GM18511 (cell line): ENCODE measurements at regions not wholly inside any gene's neighbourhood (a gene's known extent, or its start where the extent isn't known, plus 50 kb on each side); places are given as distances from the start of the nearest gene placed in this dataset.

Source experiments
- ATAC-seq: cut with Tn5 transposase; IDR thresholded peaks from one replicate; pipeline ENCODE4 v1.9.1; 2021; ENCODE audit warnings: mild to moderate bottlenecking, moderate library complexity; ENCODE audit not compliant: unreplicated experiment

DNA sequence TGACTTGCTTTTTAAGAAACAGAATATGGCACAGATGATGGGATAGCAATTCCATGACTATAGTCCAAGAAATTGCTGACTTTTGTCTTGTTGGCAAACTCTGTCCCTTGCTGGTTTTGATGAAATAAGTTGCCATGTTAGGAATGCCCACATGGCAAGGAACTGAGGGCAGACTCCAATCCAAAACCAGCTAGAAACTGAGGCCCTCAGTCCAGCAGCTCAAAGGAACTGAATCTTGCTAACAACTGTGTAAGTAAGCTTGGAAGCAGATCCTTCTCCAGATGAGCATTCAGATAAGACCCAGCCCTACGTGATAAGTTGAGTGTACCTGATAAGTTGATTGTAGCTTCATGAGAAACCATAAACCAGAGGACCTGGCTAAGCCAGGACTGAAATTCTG lies 64.3 kb upstream of the BMPER start:
- no peak for ATAC-seq

DNA sequence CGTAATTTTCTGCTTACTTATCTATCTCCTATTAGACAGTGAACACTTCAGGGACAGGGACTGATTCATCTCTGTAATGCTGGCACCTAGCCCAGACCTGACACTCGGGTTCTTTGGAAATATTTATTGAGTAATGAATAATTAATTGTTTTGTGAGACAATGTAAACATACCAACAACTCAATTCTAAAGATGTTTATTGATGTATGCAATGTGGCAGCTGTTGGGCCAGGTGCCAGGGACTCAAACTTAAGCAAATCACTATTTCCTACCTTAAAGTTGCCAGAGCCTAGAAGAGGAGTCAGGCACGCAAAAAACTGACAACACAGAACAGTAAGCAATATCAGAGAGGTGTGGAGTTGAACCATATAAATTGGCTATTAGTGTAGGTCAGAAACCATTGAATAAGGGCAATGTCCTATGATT lies 63.6 kb upstream of the BMPER start:
- no peak for ATAC-seq

DNA sequence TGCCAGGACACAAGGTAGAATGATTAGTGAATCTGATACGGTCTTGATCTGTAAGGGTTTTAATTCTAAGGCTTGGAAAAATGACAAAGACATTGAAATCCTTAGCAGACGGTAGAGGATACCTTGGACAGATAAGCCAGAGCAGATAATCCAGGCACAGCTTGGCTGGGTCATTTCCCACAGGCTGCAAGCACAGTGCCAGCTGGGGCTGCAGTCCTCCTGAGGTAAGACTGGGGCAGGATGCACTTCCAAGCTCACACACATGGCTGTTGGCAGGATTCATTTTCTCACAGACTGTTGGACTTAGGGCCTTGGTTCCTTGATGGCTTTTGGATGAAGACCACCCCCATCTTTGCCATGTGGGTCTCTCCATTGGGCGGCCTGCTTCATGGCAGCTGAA lies 63.2 kb upstream of the BMPER start:
- ATAC-seq: no peak

DNA sequence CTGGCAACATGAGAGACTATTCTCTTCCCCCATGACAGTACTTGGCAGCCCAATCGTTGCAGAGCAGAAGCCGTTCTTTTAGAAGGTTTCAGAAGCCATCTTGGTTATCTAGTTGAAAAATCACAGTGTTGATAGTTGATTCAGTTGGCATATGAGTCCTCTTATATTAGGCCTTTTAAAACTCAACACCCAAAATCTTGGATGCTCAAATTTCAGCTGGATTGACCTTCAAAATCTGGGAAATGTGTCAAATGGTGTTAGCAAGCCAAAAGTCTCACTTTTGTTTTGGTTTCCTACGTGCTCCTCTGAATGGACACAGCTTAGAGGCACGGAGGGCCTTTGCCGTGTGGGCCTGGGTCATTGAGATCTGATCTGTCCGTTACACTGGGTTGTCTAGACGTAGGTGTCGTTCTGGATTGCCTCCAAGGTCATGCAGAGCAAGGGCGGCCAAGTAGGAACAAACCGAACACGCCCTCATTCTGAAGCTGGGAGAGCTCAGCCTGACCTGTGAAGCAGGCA lies 59.3 kb upstream of the BMPER start:
- ATAC-seq: no peak

DNA sequence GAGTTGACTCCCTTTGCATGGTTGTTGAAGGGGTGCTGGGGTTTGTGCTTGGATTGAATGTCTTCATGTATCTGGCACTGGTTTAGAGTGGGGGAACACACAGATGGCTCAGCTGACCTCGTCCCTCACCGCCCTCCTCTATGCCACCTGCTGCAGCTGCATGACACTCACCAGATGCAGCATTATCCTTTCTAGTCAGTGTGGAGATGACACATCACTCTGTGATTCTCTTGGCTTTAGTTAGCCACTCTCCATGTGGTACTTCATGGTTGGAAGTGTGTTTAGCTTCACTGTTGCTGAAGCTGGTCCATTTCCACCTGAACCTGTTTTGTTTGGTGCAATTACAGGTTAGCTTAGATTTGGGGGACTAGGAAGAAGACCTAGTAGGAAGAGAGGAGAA lies 56.3 kb upstream of the BMPER start:
- ATAC-seq: no peak

DNA sequence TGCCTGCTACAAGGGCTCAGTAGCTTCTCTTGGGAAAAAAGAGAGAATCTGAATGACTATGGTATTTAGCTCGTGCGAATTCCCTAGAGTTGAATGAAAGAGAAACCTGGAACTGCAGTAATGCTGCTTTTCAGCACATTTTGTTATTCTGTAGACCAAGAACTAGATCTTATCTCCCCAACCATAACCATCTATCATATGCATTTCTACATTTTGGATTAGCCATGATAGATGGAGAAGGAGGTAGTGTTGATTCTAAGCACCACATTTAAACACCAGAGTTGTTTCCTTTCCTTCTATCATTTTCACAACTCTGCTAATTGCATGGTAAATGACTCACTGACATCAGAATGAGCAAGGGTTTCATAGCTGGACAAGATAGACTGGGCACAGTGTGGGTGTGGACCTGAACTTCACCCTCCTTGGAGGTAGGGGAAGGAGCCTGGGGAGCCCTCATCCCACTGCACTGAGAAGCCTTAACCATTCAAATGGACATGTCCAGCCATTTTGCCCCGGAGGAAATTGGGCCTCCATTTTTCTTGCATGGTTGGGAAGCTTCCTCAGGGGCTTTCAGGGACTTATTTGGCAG lies 55.3 kb upstream of the BMPER start:
- no peak for ATAC-seq

DNA sequence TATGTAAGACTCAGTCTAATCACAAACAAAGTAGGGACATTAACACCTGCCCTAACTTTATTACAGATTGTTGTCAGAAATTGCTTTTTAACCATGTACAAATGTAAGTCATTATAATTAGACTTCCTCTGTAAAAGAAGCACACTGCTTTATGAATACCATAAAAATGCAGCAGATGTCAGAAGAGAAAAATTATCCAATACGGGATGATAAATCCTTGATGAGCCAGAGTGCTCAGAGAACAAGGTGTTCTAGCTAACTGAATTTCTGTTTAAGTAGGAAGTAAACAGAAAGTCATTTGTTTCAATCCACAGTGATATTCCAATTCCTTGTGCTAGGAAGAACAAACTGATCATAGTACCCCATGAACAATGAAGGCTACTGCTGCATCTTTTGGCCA lies 54.6 kb upstream of the BMPER start:
- no peak for ATAC-seq

DNA sequence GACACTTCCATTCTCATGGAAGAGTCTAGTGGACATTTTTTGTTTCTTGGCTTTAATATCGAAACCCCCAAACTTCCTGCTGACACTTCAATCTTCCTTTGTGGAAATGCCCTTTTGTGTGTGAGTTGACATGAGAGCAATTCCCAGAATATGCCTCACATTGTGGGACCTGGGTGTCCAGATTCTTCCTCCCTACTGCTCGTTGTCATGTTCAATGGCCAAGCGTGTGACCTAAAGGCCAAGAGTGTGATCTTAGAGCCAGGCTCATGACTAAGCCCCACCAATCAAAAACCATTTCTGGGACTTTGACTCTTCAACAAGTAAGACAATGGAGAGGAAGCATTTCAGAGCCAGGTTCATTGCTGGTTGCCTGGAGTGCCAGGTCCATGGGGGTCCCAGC lies 52.5 kb upstream of the BMPER start:
- ATAC-seq: no peak

DNA sequence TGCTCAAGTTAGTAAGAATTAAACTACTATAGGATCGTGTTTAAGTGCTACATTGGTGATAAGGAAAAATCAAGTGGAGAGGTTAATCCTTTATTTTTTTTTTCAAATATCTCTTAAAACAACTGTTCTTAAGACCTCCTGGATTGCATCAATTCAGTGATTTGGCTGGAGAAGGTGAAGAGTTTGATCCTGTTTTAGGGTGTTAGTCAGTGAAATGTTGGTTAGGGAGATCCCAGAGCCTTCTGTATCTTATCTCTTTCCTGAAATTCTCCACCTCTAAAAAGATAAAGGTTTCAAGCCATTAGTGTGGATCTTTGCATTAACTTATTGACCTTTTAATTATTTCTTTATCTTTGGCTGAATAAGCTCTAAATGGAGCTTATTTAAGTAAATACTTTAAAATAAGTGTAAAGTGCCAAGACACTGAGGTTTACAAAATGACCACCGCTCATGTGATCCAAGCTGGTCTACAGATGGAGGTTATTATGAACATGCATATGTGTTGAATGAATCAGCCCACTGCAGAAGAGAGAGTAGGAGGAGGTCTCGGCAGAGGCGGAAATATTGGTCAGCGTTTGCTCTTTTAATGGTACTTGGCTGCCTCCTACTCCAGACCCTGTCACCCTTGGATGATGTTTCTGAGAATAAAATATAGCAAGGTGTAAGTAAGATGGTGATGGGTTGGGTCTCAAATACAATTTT lies 51.8 kb upstream of the BMPER start:
- no peak for ATAC-seq

DNA sequence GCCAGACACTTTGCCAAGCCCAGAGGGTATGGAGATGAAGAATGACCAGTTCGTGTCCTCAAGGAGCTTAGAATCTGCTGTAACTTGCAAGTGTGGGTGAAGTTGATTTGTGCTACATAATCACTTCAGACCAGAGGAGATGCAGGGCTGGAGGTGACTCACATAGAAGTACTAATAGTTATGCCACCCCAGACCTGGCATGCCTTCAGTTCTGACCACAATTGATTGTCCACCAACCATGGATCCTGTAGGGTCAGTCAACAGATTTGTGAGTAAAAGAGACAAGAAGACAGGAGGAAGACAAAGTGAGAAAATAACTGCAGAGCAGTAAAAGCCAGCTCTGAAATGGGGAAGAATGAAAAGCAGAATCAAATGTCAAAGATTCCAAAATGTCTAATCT lies 51.2 kb upstream of the BMPER start:
- ATAC-seq: no peak

DNA sequence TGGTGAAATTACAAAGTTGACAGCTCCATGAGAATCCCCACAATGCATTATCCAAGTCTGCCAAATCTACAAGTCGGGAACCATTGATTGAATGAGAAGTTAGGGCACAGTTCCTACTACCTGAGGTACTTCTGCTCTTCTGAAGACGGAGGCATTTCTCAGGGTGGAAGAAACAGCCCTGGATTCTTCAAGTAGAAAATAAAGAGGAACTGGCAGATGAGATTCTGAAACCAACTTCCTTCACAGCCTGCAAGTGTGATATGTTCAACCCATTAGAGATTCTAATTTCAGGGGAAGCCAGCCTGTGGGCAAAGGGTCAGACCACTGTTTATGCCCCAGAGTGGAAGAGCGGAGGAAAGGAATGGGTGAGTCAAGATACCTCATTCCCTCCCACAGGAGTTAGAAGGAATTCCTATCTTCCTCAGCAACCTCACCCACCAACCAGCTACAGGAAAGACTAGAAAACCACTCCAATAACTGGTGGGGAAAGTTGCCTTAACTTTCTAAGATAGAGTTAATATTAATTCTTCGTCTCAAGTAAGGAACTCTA lies 50.5 kb upstream of the BMPER start:
- ATAC-seq: no peak
